Neural progenitor cell (in vitro differentiated cells): ENCODE measurements at regions not wholly inside any gene's neighbourhood (a gene's known extent, or its start where the extent isn't known, plus 50 kb on each side); places are given as distances from the start of the nearest gene placed in this dataset.

ENCODE experiments used
- CTCF ChIP-seq: fragments of 200-600 bp; sonication (generic); IDR thresholded peaks from 2 replicates; pipeline ENCODE4 v1.5.1; 2017; ENCODE audit warnings: antibody characterized with exemption, mild to moderate bottlenecking
- EZH2 ChIP-seq: fragments of 200-600 bp; sonication (generic); IDR thresholded peaks from 2 replicates; pipeline ENCODE4 v1.6.1; 2017; ENCODE audit warnings: antibody characterized with exemption, mild to moderate bottlenecking, moderate library complexity
- EZH2phosphoT487 ChIP-seq: fragments of 200-600 bp; sonication (generic); IDR thresholded peaks from 2 replicates; pipeline ENCODE4 v1.6.1; 2017; ENCODE audit warnings: antibody characterized with exemption

- no peak for TF ChIP-seq CTCF
- TF ChIP-seq EZH2, result no peak
- TF ChIP-seq EZH2phosphoT487, result no peak
Observed at GRCh38 chr4:62210486-62210885, 1010.4 kb downstream of the ADGRL3 start.
